ENCODE measurements at regions not wholly inside any gene's neighbourhood (a gene's known extent, or its start where the extent isn't known, plus 50 kb on each side); places are given as distances from the start of the nearest gene placed in this dataset.

- Histone ChIP-seq H3K36me3 (replicated peaks in 1 of 2; ENCODE audit: control insufficient read depth in 1 of 2, insufficient read depth in 2 of 2, low read length in 2 of 2) (no peaks in the 10 kb centered on the region), H3K4me3 (replicated peaks in 1 of 3; ENCODE audit: low read depth in 2 of 3, low read length in 3 of 3) (no peak overlapping the region), H3K4me2 (replicated peaks; ENCODE audit: extremely low read depth, low read length, poor library complexity, severe bottlenecking) (no peak overlapping the region), H3K79me2 (ENCODE audit: insufficient read depth, low read length) (no peaks in the 10 kb centered on the region), H3K9me3 (replicated peaks in 1 of 2; ENCODE audit: control insufficient read depth in 1 of 2, insufficient read depth in 1 of 2, low read length in 2 of 2) (no peaks in the 10 kb centered on the region), H3K27me3 (ENCODE audit: control insufficient read depth in 2 of 2, insufficient read depth in 2 of 2, low read length in 2 of 2) (no peaks in the 10 kb centered on the region), H2AFZ (ENCODE audit: insufficient read depth, low read depth, low read length, poor library complexity, severe bottlenecking) (no peak overlapping the region), H3K9ac (ENCODE audit: insufficient read depth, low read length, poor library complexity, severe bottlenecking) (no peak overlapping the region), H3K27ac (ENCODE audit: low read depth in 1 of 2, low read length in 2 of 2) (no peak overlapping the region), H3K4me1 (ENCODE audit: control insufficient read depth in 1 of 2, insufficient read depth in 2 of 2, low read length in 2 of 2) (no peaks in the 10 kb centered on the region), H4K20me1 (ENCODE audit: insufficient read depth, low read length) (no peaks in the 10 kb centered on the region)
- Mint-ChIP-seq H3K36me3 (no peaks in the 10 kb centered on the region), H3K27me3 (ENCODE audit: low read depth in 3 of 3) (peaks cover 0 to 2% (median 0%) of the 10 kb centered on the region in 3 donors), H3K4me3 (no peak overlapping the region), H3K9me3 (peaks cover 0 to 3% (median 0%) of the 10 kb centered on the region in 7 donors), H3K4me1 (peaks cover 2% of the 10 kb centered on the region), H3K27ac (no peak overlapping the region)
- intact Hi-C loops (cut with micrococcal nuclease) = no loop called here
- WGBS (ENCODE audit: insufficient coverage) = no CpG with 5 or more reads among the region's 1 CpG
- TF ChIP-seq CTCF (IDR thresholded peaks at IDR 0.05) = no peak
- no peak for DNase-seq
Observed at GRCh38 chr7:41578700-41579099, 124.2 kb downstream of the INHBA start.

GRCh38 chr7:41576166-41576565, 126.7 kb downstream of the INHBA start:
- Mint-ChIP-seq H3K9me3 (no peaks in the 10 kb centered on the region), H3K4me3 (no peak overlapping the region), H3K27ac (no peak overlapping the region), H3K27me3 (ENCODE audit: low read depth in 3 of 3) (no peaks in the 10 kb centered on the region), H3K4me1 (peaks cover 2% of the 10 kb centered on the region), H3K36me3 (no peaks in the 10 kb centered on the region)
- intact Hi-C loops (cut with micrococcal nuclease) = no loop called here
- WGBS (ENCODE audit: insufficient coverage) = no CpG with 5 or more reads among the region's 3 CpGs
- TF ChIP-seq CTCF (IDR thresholded peaks at IDR 0.05) = no peak
- H2AFZ ChIP-seq (ENCODE audit: insufficient read depth, low read depth, low read length, poor library complexity, severe bottlenecking) = no peak overlapping the region
- no peak for DNase-seq
- H3K36me3 ChIP-seq (replicated peaks in 1 of 2; ENCODE audit: control insufficient read depth in 1 of 2, insufficient read depth in 2 of 2, low read length in 2 of 2) = no peaks in the 10 kb centered on the region
- no peak overlapping the region for H3K9ac ChIP-seq (ENCODE audit: insufficient read depth, low read length, poor library complexity, severe bottlenecking)
- no peak overlapping the region for H3K4me2 ChIP-seq (replicated peaks; ENCODE audit: extremely low read depth, low read length, poor library complexity, severe bottlenecking)
- H4K20me1 ChIP-seq (ENCODE audit: insufficient read depth, low read length) = no peaks in the 10 kb centered on the region
- no peaks in the 10 kb centered on the region for H3K9me3 ChIP-seq (replicated peaks in 1 of 2; ENCODE audit: control insufficient read depth in 1 of 2, insufficient read depth in 1 of 2, low read length in 2 of 2)
- no peak overlapping the region for H3K4me3 ChIP-seq (replicated peaks in 1 of 3; ENCODE audit: low read depth in 2 of 3, low read length in 3 of 3)
- H3K4me1 ChIP-seq (ENCODE audit: control insufficient read depth in 1 of 2, insufficient read depth in 2 of 2, low read length in 2 of 2) = no peaks in the 10 kb centered on the region
- H3K27ac ChIP-seq (ENCODE audit: low read depth in 1 of 2, low read length in 2 of 2) = no peak overlapping the region
- H3K27me3 ChIP-seq (ENCODE audit: control insufficient read depth in 2 of 2, insufficient read depth in 2 of 2, low read length in 2 of 2) = no peaks in the 10 kb centered on the region
- no peaks in the 10 kb centered on the region for H3K79me2 ChIP-seq (ENCODE audit: insufficient read depth, low read length)

All from CD14-positive monocyte (primary cell).